CD4-positive, alpha-beta T cell treated with Interleukin-15 for 1 hour (primary cell): ENCODE measurements at regions not wholly inside any gene's neighbourhood (a gene's known extent, or its start where the extent isn't known, plus 50 kb on each side); places are given as distances from the start of the nearest gene placed in this dataset.

Source experiments
- DNase-seq: peaks from one replicate; pipeline ENCODE4 v3.0.0-alpha.2; 2020

- no peak for DNase-seq
Measured at GRCh38 chr2:213202011-213202410, 50.6 kb upstream of the IKZF2 start.

- no peak for DNase-seq
Measured at GRCh38 chr2:213205944-213206343, 54.5 kb upstream of the IKZF2 start.

DNA sequence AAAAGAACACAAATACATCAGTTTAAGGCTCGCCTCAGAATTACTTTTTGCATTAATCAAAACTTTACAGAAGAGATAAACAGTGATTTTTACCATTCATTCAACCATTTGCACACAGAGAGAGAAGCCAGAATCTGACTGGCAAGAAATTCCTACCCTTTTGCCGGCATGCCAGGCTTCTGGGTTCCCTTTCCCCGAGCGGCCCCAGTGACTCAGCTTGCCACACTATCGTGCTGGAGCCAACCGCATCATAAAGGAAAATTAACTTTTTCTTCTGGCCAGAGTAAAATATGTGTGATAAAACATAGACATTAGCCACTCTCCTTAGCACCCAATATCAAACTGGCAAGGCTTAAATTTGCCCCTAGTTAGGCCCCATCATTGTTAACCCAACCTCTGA is 61.8 kb upstream of the IKZF2 start:
- no peak for DNase-seq

DNA sequence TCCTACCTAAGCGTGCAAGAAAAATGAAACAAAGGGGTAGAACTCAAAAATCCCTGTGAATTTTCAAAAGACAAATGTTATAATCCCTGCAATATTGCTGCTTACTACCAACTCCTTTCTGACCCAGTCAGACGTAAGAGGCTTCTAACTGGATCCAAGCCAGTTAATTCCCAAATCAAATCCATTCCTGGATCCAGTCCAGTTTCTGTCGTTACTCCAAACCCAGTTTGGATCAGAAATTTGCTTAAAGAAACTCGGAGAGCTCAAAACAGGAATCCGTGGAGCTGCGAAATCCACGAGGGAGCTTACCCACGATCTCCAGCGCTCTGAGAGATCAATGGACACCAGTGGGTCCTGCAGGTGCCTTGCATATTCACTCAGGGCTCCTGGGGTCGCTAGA is 62.8 kb upstream of the IKZF2 start:
- no peak for DNase-seq

- no peak for DNase-seq
Measured at GRCh38 chr2:213216461-213216860, 65.0 kb upstream of the IKZF2 start.

DNA sequence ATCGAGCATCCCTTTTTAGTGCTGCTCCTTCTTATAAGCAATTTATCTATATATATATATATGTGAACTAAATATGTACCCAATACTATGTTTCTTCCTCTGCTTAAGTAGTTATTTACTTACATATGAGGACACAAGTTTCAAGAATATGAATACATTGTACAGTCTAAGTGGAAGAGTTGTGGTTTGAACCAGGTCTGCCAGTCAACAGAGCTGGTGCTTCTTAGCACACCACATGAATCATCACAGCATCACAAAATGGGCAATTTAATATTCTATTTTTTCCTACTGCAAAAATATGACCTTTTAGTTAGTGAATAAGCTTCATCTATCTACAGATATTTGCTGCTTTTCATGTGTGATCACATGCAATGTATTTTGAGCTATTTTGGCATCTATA is 64.4 kb upstream of the SPAG16 start:
- no peak for DNase-seq

DNA sequence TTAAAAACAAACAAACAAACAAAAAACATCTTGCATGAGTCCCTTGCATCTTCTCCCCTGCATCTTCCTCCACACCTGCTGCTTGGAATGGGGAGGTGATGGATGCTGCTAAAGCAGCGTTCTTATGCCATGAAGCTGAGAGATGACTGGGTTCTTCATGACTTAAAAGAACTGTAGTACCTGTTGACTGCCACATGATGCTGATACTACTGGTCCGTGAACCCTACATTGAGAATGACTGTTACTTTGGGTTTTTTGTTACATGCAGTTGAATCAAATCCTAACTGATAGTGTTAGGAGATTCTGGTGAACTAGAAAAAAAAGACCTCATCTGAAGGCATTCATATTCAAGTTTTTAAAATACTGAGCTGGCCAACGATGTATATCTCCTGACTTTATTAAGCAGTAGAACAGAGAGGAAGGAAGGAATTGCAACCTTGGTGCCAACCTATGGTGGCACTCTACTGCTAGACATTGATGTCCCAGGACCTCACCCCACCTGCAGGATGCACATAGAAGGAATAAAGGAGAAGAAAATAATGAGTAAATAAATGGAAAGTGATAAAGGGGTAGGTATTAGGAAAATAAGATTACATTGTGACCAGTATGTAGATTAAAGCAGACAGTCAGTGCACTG is 63.2 kb upstream of the SPAG16 start:
- DNase-seq = no peak

GRCh38 chr2:213221957-213222356 is 62.3 kb upstream of the SPAG16 start:
- DNase-seq = no peak

GRCh38 chr2:213224366-213224765 is 59.9 kb upstream of the SPAG16 start:
- no peak for DNase-seq

GRCh38 chr2:213225866-213226265 is 58.4 kb upstream of the SPAG16 start:
- no peak for DNase-seq

GRCh38 chr2:213227458-213227857 is 56.8 kb upstream of the SPAG16 start:
- DNase-seq = peak; percentile 17

DNA sequence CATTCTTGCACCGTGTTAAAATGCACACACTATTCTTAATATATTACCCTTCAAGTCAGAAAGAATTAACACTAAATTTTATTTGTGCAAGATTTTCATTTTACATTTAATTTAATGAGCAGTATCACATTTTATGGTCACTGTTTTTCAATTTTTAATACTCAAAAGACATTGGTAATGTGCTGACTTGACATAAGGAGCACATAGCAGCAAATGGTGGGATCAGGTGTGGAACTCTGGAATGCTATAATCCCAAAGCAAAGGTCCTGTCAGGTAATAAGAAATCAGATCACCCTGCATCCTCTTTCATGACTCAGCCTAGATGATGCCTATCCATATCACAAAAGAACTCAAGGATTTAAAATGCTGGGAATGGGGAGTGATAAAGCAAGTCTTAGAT is 55.6 kb upstream of the SPAG16 start:
- DNase-seq = no peak

DNA sequence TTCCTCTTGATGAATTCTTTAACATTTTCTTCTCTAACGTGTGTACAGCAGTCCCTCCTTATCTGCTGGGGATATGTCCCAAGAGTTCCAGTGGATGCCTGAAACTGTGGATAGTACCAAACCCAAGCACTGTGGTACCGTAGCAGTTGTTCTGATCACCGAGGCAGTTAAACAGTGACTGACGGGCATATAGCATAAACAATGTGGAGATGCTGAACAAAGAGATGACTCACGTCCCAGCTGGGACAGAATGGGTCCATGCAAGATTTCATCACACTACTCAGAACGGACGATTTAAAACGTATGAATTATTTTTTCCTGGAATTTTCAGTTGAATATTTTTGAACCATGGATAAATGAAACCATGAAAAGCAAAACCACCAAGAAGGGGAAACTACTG is 54.5 kb upstream of the SPAG16 start:
- no peak for DNase-seq

DNA sequence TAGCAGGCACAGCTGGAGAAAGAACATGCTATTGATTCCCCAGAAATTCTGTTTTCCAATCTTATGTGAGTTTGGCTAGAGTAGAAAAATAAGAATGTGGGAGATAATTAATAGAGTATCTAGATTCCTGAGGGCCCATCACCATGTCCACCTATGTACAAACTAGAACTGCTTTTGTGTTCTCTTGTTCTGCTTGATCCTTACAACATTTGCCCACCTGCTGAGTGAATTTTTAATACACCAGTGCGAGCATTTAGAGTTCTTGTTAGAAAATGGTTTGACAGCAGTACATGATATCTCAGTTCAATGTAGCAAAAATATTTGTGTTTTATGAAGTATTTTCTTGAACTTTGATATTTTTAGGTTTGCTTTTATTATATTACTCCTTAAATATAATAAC is 52.3 kb upstream of the SPAG16 start:
- DNase-seq = no peak

- peak; percentile 75 for DNase-seq
Measured at GRCh38 chr2:213232649-213233437, 51.4 kb upstream of the SPAG16 start.

GRCh38 chr2:213233438-213234330 is 50.6 kb upstream of the SPAG16 start:
- DNase-seq = no peak
